D341Med (cell line): ENCODE measurements at regions not wholly inside any gene's neighbourhood (a gene's known extent, or its start where the extent isn't known, plus 50 kb on each side); places are given as distances from the start of the nearest gene placed in this dataset.
A peak's percentile ranks its signal among the peaks of the same experiment; 100 is the strongest.

Experiments
- DNase-seq: peaks from one replicate; pipeline ENCODE4 v3.0.0; 2012; ENCODE audit warnings: low spot score

DNA sequence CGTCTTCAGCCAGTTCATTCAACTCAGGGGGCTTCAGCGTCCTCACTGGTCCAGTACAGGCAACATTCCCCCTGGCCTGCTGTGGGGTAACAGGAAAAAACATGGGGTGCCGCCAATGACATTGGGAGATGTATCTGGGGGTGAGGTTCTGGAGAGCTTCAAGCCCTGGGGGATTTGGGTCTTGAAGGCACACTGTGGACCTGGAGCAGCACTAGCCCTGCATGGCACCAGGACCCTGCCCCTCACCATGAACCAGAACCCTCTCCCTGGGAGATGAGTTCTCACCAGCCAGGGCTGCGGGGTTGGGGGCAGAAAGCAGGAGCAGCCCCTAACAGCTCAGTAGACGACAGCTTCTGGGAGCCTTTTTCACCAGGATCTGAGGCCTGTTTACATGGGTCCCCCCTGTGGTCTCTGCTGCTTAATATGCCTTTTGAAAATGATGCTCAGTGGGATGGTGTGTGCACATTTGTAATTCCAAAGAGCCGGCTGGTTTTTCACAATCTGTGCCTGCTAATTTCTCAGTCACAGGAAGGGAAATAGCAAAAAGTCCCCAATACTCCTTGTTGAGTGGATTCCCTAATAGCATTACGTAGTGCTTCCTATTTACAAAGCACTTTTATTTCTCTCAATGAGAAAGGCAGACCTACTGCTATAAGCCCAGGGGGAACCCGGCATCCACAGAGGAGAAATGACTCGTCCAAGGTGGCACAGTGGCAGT lies 509.5 kb downstream of the RPS24 start:
- no peak for DNase-seq

DNA sequence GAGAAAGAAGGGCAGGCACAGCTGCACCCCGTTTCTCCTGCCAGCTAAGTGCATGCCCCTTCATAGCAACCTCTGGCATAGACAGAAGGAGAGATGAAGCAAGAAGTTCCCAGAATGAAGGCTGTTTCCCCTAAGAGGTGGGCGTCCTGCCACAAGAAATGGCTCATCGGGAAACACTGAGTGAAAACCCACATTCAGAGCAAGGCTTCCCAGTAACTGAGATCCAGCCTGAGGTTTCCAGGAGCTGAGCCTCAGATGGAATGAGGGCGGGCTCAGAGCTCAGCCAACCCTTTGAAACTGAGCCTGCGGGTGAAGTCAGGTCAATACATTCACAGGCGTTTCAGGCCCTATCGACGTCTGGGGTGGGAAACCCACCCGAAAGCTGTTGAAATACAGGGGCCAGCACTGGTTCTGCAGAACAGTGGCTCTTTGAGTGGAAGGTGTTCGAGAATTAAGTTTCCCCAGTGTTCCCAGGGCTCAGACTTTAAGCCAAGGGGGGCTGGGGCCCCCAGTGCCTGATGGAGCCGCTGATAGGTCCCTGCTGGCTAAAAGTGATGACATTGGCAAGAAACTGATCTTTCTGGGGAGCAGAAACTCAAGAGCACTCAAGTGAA lies 510.2 kb downstream of the RPS24 start:
- DNase-seq = no peak

DNA sequence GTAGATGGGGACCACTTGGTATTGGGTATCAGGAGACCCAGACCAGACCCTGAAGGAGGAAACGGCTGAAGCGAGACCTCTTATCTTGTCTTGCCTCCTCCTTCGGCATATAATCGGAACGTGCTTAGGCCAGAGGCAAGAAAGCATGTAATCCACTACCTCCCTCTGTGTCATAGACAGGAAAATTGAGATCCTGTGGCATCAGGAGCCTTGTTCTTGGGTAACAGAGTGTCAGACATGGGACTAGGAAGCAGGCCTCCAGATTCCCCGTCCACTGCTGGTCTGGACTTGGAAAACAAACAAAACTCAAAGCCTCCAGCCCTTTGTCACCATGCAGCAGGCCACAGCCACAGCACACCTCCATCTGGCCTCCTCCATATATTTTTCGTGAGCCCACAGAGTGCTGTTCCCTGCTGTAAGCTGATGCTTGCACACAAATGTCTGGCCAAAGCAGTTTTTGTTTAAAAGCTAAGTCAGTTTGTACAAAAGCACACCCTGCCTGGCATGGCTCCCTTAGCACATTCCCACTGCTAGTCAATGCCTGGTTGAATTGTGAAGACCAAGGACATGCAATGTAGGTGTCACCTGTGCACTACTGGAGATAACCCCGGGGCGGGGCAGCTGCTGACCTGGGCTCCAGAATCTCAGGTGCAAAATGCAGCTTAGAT lies 510.9 kb downstream of the RPS24 start:
- no peak for DNase-seq

DNA sequence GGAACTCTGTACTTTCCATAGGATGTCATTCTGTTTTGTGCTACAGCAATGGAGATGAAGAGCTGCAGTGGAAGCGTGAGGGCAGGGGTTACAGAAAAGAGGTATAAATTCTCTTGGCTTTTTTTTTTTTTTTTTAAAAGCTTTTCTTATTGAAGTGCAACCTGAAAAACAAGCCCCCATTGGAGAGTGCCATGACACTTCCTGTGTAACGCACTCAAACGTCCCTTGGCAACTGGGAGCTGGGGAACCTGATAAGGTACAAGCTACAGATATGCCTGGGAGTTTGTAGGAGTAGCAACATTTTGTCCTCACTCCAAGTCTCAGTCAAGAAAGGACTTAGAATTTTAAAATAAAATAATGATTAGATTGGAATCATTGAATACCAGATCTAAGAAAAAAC lies 512.1 kb downstream of the RPS24 start:
- no peak for DNase-seq

DNA sequence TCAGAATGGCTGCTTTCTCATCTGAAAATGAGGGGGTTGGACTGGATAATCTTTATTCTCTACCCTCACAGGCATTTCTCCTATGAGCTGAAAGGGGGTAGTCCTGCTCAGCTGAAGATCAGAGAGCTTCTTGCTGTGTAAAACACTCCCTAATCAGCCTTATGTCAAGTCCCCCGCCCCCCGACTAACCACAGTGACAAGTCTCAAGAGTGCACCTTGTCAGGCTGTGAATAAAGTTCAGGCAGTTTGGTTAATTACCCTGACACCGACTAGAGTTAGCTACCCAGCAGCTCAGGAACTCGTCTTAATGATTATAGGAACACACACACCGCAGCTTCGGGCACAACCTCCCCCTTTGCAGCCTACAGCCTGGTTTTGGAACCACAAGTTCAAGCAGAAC lies 513.7 kb downstream of the RPS24 start:
- no peak for DNase-seq

DNA sequence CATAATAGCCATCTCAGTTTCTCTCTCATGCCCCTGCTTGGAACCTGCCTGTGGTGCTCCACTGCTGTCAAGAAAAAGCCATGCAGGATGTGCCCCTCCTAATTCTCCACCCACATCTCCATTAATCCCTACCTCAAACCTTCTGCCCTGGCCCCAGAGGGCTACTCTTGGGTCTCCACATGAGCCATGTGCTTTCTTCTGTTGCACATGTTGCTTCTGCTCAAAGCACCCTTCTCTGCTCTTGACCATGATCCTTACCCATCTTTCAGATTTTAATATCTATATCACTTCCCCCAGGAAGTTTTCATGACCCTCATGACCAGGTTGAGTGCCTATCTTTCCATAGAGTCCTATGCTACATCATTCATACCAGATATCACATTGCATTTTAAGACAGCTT lies 514.2 kb downstream of the RPS24 start:
- DNase-seq = no peak

DNA sequence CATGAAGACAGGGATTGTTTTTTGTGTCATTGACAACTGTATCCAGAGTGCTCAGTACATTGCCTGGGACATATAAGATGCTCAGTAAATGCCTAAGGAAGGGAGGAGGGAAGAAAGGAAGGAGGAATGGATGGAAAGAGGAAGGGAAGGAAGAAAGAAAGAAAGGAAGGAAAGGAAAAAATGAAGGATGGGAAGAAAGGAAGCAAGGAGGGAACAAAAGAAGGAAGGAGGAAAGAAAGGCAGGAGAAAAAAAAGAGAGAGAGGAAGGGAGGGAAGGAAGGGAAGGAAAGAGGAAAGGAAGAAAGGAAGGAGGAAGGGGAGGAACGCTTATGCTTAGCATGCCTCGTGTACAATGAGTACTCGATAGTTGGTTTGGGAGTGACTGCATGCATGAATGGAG lies 514.7 kb downstream of the RPS24 start:
- no peak for DNase-seq

DNA sequence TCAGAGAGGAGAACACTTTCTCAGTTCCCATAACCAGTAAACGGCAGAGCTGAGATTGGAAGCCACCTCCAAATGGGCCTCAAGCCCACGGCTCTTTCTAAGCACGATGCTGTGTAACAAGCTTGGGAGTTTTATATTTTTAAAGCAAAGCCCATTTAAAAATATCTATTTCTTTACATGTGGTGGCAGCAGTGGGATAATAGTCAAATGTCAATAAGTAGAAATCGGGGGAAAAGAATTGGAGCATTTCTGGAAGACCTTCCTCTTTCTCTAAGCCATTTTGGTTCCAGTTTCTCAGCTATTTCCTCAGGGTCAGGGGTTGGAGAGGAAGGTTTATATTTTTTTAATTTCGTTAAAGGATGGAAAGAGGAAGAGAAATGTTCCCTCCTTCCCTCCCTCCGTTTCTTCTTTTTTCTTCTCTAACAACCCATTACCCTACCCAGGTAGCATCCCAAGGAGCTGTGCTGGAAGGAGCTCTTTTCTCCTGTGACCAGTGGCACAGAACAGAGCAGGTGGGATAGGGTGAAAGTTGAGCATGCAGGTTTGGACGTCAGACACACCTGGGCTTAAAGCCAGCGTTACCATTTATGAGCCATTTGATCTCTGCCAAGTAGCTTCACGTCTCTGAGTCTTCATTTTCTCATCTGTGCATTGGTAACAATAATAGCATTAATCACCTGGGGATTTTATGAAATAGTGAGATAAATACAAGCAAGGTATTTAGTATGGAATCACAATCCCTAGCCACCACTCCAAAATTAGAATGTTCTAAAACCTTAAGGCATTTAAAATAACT lies 515.7 kb downstream of the RPS24 start:
- DNase-seq = no peak

DNA sequence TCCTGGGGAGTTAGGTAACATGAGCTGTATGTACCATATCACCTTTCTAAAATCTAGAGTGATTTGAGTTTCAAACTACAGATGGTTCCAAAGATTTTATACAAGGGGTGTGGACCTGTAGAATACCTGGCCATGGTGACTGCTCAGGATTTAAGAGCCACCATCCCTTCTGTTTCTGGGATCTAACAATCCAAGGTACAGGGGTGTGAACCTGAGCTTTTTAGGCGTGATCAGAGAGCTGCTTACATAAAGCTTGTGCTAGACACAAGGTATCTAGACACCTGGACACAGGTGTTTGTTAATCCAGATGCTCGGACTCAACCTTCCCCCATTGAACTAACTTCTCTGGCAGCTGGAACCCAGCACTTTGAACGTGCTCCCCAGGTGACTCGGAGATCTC lies 516.4 kb downstream of the RPS24 start:
- DNase-seq = no peak

DNA sequence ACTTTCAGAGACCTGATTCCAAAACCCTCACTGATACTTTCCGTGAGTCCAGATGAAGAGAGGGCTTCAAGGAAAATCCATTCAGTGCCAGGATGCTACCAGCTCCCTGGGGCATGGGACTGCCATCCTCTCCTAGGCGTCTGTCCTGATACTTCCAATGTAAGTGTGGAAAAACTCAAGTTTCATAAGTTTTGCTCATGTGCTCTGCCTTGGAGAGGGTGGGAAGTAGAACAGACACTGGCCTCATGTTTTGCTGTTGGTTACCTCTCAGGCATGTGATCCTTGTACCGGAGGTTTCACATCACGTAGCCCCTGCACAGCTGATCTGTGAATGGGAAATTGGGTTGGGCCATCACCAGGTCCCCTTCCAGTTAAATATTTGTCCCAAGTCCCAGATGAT lies 517.1 kb downstream of the RPS24 start:
- no peak for DNase-seq

DNA sequence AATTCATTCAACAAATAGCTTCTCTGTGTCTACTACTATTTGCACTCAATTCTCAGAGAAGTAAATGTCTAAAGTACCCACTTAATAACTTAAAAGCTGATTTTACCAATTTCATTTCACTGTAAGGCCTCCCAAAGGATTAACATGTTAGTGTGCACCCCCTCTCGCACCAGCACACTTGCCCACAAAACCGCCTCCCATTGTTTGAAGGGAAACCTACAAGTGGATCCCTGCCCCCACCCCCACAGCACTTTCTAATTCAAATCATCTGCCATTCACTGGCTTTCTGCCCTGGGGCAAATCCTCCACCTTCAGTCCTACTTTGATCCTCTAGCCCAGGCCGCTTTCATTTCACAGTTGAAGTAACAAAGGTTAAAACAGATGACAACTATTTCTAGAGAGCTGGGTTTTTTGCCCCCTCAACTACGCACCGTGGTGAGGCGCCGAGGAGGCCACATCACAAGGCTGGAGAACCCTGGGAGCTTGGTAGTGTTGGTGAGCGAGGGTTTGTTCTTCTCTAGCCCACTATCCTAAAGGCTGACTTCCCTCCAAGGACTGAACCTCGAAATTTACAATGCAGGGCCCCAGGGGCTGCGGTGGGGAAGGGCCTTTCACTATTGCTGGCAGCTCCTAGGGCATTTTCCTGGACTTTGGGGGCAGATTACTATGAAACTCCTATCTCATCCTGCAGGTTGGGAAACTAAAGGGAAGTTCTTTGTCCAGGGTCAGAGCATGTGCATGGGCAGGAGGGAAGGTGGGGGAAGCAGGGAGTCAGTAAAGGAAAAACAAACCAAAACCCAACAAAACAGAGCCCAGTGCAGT lies 517.4 kb upstream of the ZMIZ1 start:
- no peak for DNase-seq

DNA sequence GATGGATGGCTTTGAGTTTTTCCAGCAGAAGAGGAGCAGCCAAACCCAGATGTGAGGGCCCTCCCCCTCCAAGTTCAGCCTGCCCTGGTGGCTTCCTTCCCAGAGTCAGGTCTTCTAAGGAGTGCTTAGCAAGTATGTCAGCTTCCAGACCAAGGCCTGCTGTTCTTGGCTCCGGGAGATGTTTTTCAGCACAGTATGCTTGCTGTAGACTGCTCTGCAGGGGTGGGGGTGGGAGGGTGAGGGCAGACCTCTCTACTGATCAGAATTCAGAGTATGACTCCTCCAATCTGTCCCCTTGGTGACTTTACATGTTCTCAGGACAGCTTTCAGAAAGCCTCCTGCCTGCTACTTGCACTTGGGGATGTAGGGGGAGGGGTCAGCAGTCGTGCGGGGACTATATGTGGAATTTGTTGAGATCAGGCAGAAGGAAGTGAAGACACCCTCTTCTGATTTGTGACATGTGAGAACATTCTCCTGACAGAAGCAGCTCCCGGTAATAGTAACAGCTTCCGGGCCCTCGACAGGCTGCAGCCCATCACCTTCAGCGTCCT lies 516.4 kb upstream of the ZMIZ1 start:
- no peak for DNase-seq

DNA sequence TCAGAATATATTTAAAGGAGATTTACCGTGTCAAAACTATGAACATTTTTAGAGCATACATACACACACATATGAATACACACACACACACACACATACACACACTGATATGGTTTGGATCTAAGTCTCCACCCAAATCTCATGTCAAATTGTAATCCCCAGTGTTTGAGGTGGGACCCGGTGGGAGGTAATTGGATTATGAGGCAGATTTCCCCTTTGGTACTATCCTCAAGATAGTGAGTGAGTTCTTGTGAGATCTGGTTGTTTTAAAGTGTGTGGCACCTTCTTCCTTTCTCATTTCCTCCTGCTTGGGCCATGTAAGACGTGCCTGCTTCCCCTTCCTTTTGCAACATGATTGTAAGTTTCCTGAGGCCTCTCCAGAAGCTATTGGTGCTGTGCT lies 515.0 kb upstream of the ZMIZ1 start:
- no peak for DNase-seq

DNA sequence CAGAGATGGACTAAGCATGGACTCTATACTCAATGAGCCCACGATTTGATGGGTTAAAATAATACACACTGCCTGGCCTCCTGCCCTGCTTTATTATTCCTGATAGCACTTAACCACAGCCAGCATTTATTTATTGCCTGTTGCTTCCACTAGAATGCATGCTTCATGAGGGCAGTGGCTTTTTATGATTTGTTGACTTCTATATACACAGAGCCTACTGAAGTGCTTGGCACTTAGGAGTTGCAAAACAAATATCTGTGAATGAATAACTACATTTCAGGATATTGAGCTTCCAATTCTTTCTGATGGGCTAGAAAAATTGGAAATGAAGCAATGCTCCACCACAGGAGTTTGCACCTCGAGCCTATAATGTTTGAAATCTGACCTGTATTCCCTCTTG lies 513.6 kb upstream of the ZMIZ1 start:
- DNase-seq = no peak

DNA sequence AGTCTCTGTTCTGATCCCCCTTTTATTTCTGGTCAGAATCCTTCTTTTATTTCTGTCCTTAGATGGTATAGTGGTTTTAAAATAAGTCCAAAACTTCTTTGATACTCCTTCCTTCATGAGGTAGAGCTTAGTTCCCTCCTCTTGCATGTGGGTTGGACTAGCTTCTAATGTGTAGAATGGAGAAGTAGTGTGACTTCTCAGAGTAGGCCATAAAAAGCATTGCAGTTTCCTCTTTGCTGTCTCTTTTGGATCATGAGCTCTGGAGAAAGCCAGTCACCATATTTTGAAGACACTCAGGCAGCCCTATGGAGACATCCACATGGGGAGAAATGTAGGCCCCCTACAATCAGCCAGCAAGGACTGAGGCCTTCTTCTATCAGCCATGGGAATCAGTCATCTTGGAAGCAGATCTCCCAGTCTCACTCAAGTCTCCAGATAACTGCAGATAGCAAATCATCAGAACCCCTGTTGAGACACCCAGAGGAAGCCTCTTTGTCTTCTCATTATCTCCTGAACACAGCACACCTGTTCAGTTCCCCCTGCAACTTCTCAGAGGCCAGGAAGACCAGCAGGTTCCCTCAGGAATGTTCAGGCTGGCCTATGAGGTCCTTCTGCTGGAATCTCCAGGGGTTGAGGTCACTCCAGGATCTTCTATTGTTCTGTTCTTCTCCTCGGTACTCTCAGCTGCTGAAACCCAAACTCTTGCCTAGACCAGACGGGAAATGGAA lies 511.9 kb upstream of the ZMIZ1 start:
- no peak for DNase-seq

DNA sequence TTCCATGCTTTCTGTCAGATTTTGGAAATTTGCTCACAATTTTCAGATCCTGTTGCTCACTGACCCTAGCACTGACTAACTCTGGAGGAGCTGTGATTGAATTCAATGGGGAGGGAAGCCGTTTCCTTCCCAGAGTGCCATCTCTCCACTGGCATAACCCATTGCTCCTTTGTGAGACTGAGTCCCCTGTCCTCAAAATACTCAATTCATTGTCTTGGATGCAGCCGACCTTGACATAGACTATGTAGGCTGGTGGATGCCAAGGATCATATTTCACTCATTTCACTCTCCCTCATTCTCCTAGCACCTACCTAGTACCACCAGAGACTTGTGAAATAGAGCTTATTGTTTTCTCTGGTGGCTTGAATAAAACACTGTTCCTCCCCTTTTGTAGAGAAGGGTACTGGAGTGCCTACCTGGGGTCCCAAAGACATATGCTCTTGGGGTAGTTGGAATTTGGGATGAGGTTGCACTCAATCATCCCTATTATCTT lies 511.3 kb upstream of the ZMIZ1 start:
- DNase-seq = no peak

DNA sequence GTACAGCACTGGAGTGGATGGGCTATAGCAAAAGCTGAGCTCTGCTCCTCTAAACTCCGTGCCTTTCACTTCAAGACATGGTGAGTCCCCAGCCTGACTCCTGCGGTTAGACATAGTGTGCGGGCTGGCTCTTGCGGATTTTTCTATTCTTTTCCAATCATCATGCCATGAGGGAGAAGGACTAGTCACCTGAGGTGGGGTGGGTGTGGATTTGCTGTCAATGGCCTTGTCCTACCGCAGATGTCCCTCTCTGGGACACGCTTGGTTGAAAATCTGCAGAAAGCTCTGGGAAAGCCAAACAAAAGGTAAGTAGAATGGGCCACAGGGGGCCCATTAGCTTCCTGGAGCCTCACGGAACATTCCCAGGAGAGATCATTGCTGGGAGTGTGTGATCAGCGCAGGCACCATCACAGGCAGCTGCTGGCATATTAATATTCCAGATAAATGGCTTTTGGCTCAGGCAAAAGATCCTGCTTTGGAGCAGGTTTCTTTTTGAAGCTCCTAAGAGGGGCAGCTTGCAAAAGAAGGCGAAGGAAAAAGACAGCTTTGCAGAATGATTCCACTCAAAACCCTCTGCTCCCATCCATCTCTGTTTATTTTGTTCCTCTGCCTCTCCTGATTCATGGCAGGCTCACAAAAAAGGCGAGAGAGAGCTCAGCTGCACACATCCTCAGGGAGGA lies 509.0 kb upstream of the ZMIZ1 start:
- peak; percentile 27 for DNase-seq

DNA sequence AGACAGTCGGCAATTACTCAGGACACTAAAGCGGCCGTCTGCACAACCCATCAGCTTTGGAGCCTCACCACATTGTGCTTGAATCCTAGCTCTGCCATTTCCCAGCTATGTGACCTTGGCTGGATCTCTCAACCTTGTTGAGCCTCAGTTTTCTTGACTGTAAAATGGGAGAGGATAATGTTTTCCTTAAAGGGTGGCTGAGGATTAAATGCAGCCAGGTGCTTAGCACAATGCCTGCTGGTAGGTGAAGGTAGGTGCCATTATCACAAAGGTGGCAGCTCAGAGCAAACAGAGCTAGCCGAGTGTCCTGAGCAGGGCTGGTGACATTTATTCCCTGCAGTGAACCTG lies 508.5 kb upstream of the ZMIZ1 start:
- no peak for DNase-seq

DNA sequence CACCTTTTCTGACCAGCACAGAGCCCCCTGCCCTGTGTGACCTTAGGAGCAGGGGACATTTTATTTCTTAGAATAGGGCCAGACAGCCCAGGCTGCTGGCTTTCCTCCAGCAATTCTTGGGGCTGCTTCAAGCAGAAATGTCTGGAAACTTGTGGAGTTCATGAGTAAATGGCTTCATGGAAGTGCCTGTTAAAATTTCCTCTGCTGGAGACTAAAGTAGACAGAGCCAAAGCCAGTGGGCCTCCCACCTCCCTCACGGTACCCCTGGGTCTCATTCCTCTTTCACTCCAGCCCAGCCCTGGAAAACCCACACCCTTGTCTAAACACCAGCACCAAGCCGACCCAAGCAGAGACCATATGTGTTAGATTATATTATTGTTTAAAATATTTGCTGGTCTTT lies 505.5 kb upstream of the ZMIZ1 start:
- no peak for DNase-seq

DNA sequence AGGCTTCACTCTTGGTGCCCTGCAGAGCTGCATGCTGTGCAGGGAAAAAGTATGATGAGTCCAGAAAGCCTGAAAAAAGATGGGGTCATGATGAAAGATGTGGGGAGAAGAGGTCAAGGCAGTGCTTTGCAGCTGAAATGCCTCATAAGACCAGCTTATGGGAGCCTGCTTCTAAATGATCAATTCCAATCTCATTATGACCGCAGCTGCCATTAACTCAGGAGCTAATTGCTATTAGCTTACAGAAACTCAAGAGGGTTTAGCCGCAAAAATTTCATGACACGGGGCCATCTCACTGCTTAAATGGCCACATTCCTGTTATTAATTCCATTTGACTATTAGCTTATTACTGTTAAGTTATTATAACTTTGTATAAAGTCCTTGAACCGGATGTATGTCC lies 502.9 kb upstream of the ZMIZ1 start:
- no peak for DNase-seq
